ENCODE measurements at regions not wholly inside any gene's neighbourhood (a gene's known extent, or its start where the extent isn't known, plus 50 kb on each side); places are given as distances from the start of the nearest gene placed in this dataset.

DNA sequence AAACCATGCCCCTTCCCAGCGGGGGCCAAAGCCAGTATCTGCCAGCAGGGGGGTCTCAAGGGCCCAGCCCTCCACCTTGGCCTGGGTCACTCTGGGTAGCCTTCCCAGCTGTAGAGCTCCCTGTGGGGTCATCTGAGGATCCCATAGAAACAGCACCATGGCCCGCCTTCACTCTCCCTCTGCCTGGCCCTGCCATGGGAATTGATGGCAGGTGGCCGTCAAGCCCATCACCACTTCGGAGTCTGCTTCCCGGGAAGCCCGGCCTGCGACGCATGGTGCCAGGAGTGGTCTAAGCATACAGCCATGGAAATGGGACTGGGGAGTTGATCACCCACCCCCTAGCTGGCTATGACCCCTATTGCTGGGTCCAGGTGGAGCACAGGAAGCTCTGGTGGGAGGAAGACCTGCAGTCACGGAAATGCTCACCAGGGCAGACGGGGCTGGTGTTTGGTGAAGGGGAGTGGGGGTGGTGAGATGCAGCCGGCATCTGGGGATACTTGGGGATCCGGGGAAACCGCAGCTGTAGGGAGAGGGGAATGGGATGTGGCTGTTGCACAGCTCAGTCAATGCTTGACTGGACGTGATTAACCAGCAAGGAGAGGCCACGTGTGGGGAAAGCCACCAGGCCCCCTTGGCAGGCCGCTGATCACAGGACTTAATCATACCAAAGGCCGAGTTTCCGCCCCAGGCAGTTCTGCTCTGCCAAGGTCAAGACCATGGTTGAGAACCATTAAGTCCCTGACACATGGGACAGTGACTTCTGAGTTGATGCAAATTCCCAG lies 52.2 kb upstream of the DIO3 start:
- no peak overlapping the region for H3K27ac ChIP-seq
- H3K36me3 ChIP-seq: no peaks in the 10 kb centered on the region
- H3K4me1 ChIP-seq: peaks cover 0 to 6% (median 0%) of the 10 kb centered on the region in 9 donors
- ATAC-seq (no peak), DNase-seq (no peak)
- H3K9me3 ChIP-seq: no peaks in the 10 kb centered on the region
- intact Hi-C loops (cut with DNase I): no loop called here
- 93% methylated on average over 18 of the region's 18 CpGs for WGBS, 2 donors
- no peak overlapping the region for H3K4me3 ChIP-seq
- H3K27me3 ChIP-seq: peaks cover 0 to 16% (median 0%) of the 10 kb centered on the region in 7 donors
- TF ChIP-seq, protein P1, sequence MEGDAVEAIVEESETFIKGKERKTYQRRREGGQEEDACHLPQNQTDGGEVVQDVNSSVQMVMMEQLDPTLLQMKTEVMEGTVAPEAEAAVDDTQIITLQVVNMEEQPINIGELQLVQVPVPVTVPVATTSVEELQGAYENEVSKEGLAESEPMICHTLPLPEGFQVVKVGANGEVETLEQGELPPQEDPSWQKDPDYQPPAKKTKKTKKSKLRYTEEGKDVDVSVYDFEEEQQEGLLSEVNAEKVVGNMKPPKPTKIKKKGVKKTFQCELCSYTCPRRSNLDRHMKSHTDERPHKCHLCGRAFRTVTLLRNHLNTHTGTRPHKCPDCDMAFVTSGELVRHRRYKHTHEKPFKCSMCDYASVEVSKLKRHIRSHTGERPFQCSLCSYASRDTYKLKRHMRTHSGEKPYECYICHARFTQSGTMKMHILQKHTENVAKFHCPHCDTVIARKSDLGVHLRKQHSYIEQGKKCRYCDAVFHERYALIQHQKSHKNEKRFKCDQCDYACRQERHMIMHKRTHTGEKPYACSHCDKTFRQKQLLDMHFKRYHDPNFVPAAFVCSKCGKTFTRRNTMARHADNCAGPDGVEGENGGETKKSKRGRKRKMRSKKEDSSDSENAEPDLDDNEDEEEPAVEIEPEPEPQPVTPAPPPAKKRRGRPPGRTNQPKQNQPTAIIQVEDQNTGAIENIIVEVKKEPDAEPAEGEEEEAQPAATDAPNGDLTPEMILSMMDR (IDR thresholded peaks at IDR 0.05): no peak

DNA sequence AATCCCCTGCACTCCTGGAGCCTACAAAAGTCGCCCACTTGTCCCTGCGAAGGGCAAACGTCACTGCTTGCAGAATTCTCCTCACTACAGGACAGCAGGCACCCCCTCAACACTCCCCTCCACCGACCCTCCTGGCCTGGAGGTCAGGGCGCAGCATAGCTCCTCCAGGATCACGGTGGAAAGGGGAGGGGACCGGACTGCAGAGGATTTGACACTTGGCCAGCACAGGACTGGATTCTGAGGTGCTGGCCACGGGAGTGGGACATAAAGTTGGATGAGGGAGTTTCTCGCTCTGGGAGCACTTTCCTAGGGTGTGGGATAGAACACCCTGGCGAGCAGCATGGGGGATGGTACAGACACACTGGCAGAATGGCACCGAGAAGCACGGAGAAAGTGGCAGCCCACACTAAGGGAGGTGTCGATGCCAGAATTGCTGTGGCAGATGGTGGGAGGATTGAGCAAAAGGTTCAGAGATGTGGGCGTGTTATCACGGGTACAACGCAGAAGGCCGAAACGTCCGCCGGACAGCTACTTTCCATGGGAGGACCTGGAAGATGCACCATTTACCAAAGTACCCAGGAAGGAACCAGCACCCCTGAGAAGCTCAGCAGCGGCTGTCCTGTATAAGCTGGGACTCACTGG lies 51.4 kb upstream of the DIO3 start:
- no peaks in the 10 kb centered on the region for H3K9me3 ChIP-seq
- TF ChIP-seq, protein P1 (IDR thresholded peaks at IDR 0.05): no peak
- WGBS, 2 donors: 90 to 92% methylated on average over 21 of the region's 21 CpGs
- H3K27ac ChIP-seq: no peak overlapping the region
- peaks cover 0 to 10% (median 0%) of the 10 kb centered on the region in 7 donors for H3K27me3 ChIP-seq
- DNase-seq (no peak), ATAC-seq (no peak)
- H3K4me1 ChIP-seq: peaks cover 0 to 6% (median 0%) of the 10 kb centered on the region in 9 donors
- H3K4me3 ChIP-seq: no peak overlapping the region
- intact Hi-C loops (cut with DNase I): loop anchor here in 1 of 10 donors (2.0 kb wide), 1 partner anchor 69 kb away; no protein-coding TSS in a partner anchor
- no peaks in the 10 kb centered on the region for H3K36me3 ChIP-seq

DNA sequence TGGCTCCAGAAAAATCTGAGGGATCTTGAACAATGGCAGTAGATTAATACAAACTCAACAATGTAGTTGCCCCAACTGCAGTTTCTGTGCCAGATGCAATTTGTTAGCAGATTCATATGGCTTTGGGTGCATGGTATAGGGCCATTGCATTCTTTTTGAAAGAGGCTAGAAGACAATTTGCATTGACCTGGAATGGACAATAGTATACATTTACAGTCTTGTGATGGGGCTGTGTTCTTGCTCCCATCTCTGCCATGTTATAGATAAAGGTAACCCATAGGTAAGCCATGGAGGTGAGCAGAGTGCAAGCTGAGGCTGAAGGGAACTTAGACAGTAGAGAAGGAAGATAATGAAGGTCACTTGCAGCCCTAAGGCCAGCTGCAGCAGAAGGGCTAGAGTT lies 50.1 kb upstream of the DIO3 start:
- Histone ChIP-seq H3K4me3 (no peak overlapping the region), H3K36me3 (no peaks in the 10 kb centered on the region), H3K27ac (no peak overlapping the region), H3K9me3 (peaks cover 0 to 8% (median 0%) of the 10 kb centered on the region in 11 donors), H3K27me3 (peaks cover 0 to 6% (median 0%) of the 10 kb centered on the region in 7 donors), H3K4me1 (peaks cover 0 to 6% (median 0%) of the 10 kb centered on the region in 9 donors)
- intact Hi-C loops (cut with DNase I): loop anchor here in 1 of 10 donors (2.0 kb wide), 1 partner anchor 70 kb away; no protein-coding TSS in a partner anchor
- DNase-seq (no peak), ATAC-seq (no peak)
- TF ChIP-seq, protein P1 (IDR thresholded peaks at IDR 0.05): no peak

Small RNAs in the stretch of these regions (microRNA-seq; reads per million reads assigned to microRNA genes)
- gene MIR1185-1 (6.6 to 8.2 reads per million in 2 donors), gene MIR1185-2 (0 to 1.5 reads per million in 2 donors), gene MIR1193 (0 reads per million in 2 donors), gene MIR1197 (0 reads per million in 2 donors), gene MIR134 (49.1 to 53.7 reads per million in 2 donors), gene MIR154 (64.6 to 129 reads per million in 2 donors), gene MIR299 (70.6 to 119 reads per million in 2 donors), gene MIR300 (0 reads per million in 2 donors), gene MIR323A (8.4 to 16.9 reads per million in 2 donors), gene MIR323B (1.0 to 2.4 reads per million in 2 donors), gene MIR329-1 (0 reads per million in 2 donors), gene MIR329-2 (0 reads per million in 2 donors), gene MIR369 (262 to 408 reads per million in 2 donors), gene MIR376A1 (1.2 to 4.1 reads per million in 2 donors), gene MIR376A2 (0 to 0.51 reads per million in 2 donors), gene MIR376B (22.0 to 31.1 reads per million in 2 donors), gene MIR376C (494 to 713 reads per million in 2 donors), gene MIR377 (10.7 to 28.7 reads per million in 2 donors), gene MIR379 (147 to 376 reads per million in 2 donors), gene MIR380 (1.5 to 3.0 reads per million in 2 donors), gene MIR381 (104 to 108 reads per million in 2 donors), gene MIR382 (114 to 191 reads per million in 2 donors), gene MIR409 (269 to 273 reads per million in 2 donors), gene MIR411 (714 to 973 reads per million in 2 donors), gene MIR412 (0 to 2.4 reads per million in 2 donors), gene MIR485 (14.4 to 14.8 reads per million in 2 donors), gene MIR487A (17.4 to 33.7 reads per million in 2 donors), gene MIR487B (475 to 876 reads per million in 2 donors), gene MIR494 (71.2 to 93.5 reads per million in 2 donors), gene MIR495 (10.8 to 13.3 reads per million in 2 donors), gene MIR496 (1.2 to 3.6 reads per million in 2 donors), gene MIR539 (7.7 to 8.4 reads per million in 2 donors), gene MIR541 (0 to 0.51 reads per million in 2 donors), gene MIR543 (11.8 to 12.6 reads per million in 2 donors), gene MIR544A (0 reads per million in 2 donors), gene MIR654 (19.2 to 27.6 reads per million in 2 donors), gene MIR655 (1.2 to 1.5 reads per million in 2 donors), gene MIR656 (4.2 to 5.1 reads per million in 2 donors), gene MIR668 (0 to 1.0 reads per million in 2 donors), gene MIR758 (0 to 1.5 reads per million in 2 donors), gene MIR889 (33.5 to 51.1 reads per million in 2 donors)
